Endothelial cell of umbilical vein (primary cell): ENCODE measurements at regions not wholly inside any gene's neighbourhood (a gene's known extent, or its start where the extent isn't known, plus 50 kb on each side); places are given as distances from the start of the nearest gene placed in this dataset.

ENCODE experiments used
- BruUV-seq: library from RNA; stranded (reverse); fragments of 400-500 nt; replicated peaks from 2 replicates; lab custom pipeline; 2021; lab: Mats Ljungman, UMichigan
- CTCF ChIA-PET: fragments of 300-600, 350-600 bp; sonication (Branson Sonifier 250); formaldehyde crosslinking; loops from one replicate; lab custom pipeline; 2021; ENCODE audit warnings: antibody characterized with exemption, inconsistent platforms; lab: Charles Lee
- POLR2A ChIA-PET: fragments of 300-600, 350-600 bp; sonication (Branson Sonifier 250); formaldehyde crosslinking; loops from one replicate; lab custom pipeline; 2021; ENCODE audit warnings: antibody characterized with exemption, inconsistent platforms; lab: Charles Lee
- DNase-seq: peaks from one replicate; pipeline ENCODE4 v3.0.0-alpha.2; 2011; ENCODE audit warnings: low read depth, low spot score
- FAIRE-seq: peaks from 2 replicates; lab custom pipeline; 2011; peaks lifted over from hg19 to GRCh38; lab: Jason Lieb, UNC
- H2AFZ ChIP-seq: 2 replicates; pipeline ENCODE4 v1.6.0; 2012; ENCODE audit warnings: low read depth, low read length, control low read depth, inconsistent platforms
- H3K27ac ChIP-seq: 2 replicates; pipeline ENCODE4 v1.5.1; 2011; ENCODE audit warnings: low read depth, mild to moderate bottlenecking, control low read depth, low read length, moderate library complexity; ENCODE audit not compliant: insufficient read depth
- H3K27me3 ChIP-seq, 2 experiments: 2 replicates each; pipeline versions ENCODE4 v1.6.0 to v1.6.1; 2011; ENCODE audit warnings: low read length in 2 of 2, mixed read lengths in 1 of 2; ENCODE audit not compliant: control insufficient read depth in 2 of 2, insufficient read depth in 2 of 2
- H3K36me3 ChIP-seq, 2 experiments: 2 replicates in 1 of 2; 3 replicates in 1 of 2; pipeline ENCODE4 v1.5.1; 2011; ENCODE audit warnings: low read length in 2 of 2, mild to moderate bottlenecking in 1 of 2, moderate library complexity in 1 of 2; ENCODE audit not compliant: control insufficient read depth in 2 of 2, insufficient read depth in 2 of 2; ENCODE audit errors: extremely low read depth in 1 of 2
- H3K4me1 ChIP-seq: 3 replicates; pipeline ENCODE4 v1.5.1; 2011; ENCODE audit warnings: mild to moderate bottlenecking, low read length; ENCODE audit not compliant: control insufficient read depth, insufficient read depth; ENCODE audit errors: extremely low read depth
- H3K4me2 ChIP-seq: 2 replicates; pipeline ENCODE4 v1.6.1; 2011; ENCODE audit warnings: low read length, control low read depth, mixed read lengths; ENCODE audit not compliant: insufficient read depth
- H3K4me3 ChIP-seq, 3 experiments: fragments of 200-600 bp in 1 of 3; sonication (generic), shearing (Covaris generic) in 1 of 3; replicated peaks in 1 of 3; 2 replicates each; pipeline ENCODE4 v1.5.1; 2011 to 2016; ENCODE audit warnings: control low read depth in 3 of 3, low read length in 3 of 3, mild to moderate bottlenecking in 2 of 3, inconsistent platforms in 1 of 3, low read depth in 1 of 3, moderate library complexity in 1 of 3; ENCODE audit not compliant: insufficient read depth in 1 of 3
- H3K79me2 ChIP-seq: 2 replicates; pipeline ENCODE4 v1.6.0; 2012; ENCODE audit warnings: low read length, inconsistent platforms; ENCODE audit not compliant: control insufficient read depth, insufficient read depth
- H3K9ac ChIP-seq: replicated peaks from 2 replicates; pipeline ENCODE3; 2011; ENCODE audit warnings: low read length, control low read depth; ENCODE audit not compliant: insufficient read depth; ENCODE audit errors: extremely low read depth
- H3K9me1 ChIP-seq: replicated peaks from 3 replicates; pipeline ENCODE4 v1.6.0; 2011; ENCODE audit warnings: mild to moderate bottlenecking, low read length; ENCODE audit not compliant: control insufficient read depth, insufficient read depth; ENCODE audit errors: extremely low read depth
- H3K9me3 ChIP-seq: replicated peaks from 2 replicates; pipeline ENCODE4 v1.5.1; 2012; ENCODE audit warnings: low read length, inconsistent platforms; ENCODE audit not compliant: control insufficient read depth, insufficient read depth
- H4K20me1 ChIP-seq: replicated peaks from 2 replicates; pipeline ENCODE3; 2011; ENCODE audit warnings: mild to moderate bottlenecking, low read length; ENCODE audit not compliant: control insufficient read depth, insufficient read depth; ENCODE audit errors: extremely low read depth
- EZH2 ChIP-seq: IDR thresholded peaks from 2 replicates; pipeline ENCODE4 v1.6.1; 2012; ENCODE audit warnings: borderline replicate concordance, low read depth, mild to moderate bottlenecking, moderate library complexity, low read length, inconsistent platforms; ENCODE audit not compliant: severe bottlenecking
- FOS ChIP-seq: IDR thresholded peaks from 2 replicates; pipeline ENCODE4 v1.6.1; 2011; ENCODE audit warnings: mild to moderate bottlenecking, low read length, moderate library complexity, borderline replicate concordance; ENCODE audit not compliant: insufficient read depth
- GATA2 ChIP-seq: IDR thresholded peaks from 2 replicates; pipeline ENCODE4 v1.7.0; 2011; ENCODE audit warnings: low read depth, mild to moderate bottlenecking, moderate library complexity, mixed read lengths, low read length; ENCODE audit not compliant: insufficient read length, insufficient read depth
- JUN ChIP-seq: IDR thresholded peaks from 2 replicates; pipeline ENCODE4 v1.6.1; 2011; ENCODE audit warnings: borderline replicate concordance, low read depth; ENCODE audit not compliant: insufficient read length, insufficient read depth
- MYC ChIP-seq: IDR thresholded peaks from one replicate; pipeline ENCODE4 v1.6.1; 2011; ENCODE audit warnings: mild to moderate bottlenecking, low read depth, low read length
- POLR2A ChIP-seq: IDR thresholded peaks from 2 replicates; pipeline ENCODE4 v1.6.1; 2012; ENCODE audit warnings: low read depth, mild to moderate bottlenecking, control low read depth, low read length
- POLR2AphosphoS5 ChIP-seq: IDR thresholded peaks from 2 replicates; pipeline ENCODE4 v1.6.1; 2012; ENCODE audit warnings: low read depth, mild to moderate bottlenecking, control low read depth, low read length, moderate library complexity; ENCODE audit not compliant: insufficient read depth
- dilution Hi-C: fragments of 300-500 bp; cut with MboI; formaldehyde crosslinking; loops from one replicate; pipeline ENCODE4 v1.15.0; 2019; ENCODE audit warnings: low sequenced_read_pairs; ENCODE audit not compliant: extremely low pct_ligation_motif_present
- intact Hi-C: fragments of 100-400 bp; cut with micrococcal nuclease; formaldehyde crosslinking; loops from one replicate; pipeline ENCODE4 v1.10.0; 2022
- TF ChIP-seq, protein P1 (sequence below), 2 donors: IDR thresholded peaks; 1 replicate in 1 of 2; 2 replicates in 1 of 2; pipeline ENCODE4 v1.5.1; 2011; ENCODE audit warnings: low read length in 2 of 2, mild to moderate bottlenecking in 2 of 2, moderate library complexity in 2 of 2, control low read depth in 1 of 2, inconsistent platforms in 1 of 2, low read depth in 1 of 2; ENCODE audit not compliant: insufficient read depth in 1 of 2; ENCODE audit errors: extremely low read depth in 1 of 2
- TF ChIP-seq, protein P2 (sequence below): IDR thresholded peaks from 2 replicates; pipeline ENCODE4 v1.6.1; 2011; ENCODE audit not compliant: insufficient read depth, insufficient read length

DNA sequence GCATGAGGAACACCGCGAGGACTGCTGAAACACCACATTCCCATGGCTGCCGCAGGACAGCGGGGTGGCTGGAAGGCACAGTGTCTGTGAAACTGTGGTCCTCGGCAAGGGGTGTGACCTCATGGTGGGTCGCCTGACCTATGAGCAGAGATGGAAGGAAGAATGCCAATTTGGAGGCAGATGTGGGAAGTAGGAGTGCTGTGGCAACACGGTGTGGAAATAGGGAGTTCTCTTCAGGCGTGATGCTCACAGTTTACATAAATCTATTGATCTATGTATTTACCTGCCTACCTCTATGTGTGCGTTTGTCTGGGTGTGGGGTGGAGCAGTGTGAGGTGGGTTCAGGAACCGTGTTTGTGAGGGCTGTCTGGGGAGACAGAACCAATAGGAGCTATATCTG, 62.3 kb upstream of the LSM6 start:
- no peaks in the 10 kb centered on the region for H3K9me3 ChIP-seq
- H3K27me3 ChIP-seq, result peaks cover 5% of the 10 kb centered on the region in 2 experiments
- no peak for FAIRE-seq
- no peak overlapping the region for H3K9ac ChIP-seq
- H3K36me3 ChIP-seq, result no peaks in the 10 kb centered on the region
- H4K20me1 ChIP-seq, result no peaks in the 10 kb centered on the region
- dilution Hi-C loops (no loop called here), intact Hi-C loops (no loop called here)
- DNase-seq, result no peak
- no peaks in the 10 kb centered on the region for H3K9me1 ChIP-seq
- no peaks in the 10 kb centered on the region for H3K4me1 ChIP-seq
- TF ChIP-seq JUN, result no peak
- TF ChIP-seq, protein P1, sequence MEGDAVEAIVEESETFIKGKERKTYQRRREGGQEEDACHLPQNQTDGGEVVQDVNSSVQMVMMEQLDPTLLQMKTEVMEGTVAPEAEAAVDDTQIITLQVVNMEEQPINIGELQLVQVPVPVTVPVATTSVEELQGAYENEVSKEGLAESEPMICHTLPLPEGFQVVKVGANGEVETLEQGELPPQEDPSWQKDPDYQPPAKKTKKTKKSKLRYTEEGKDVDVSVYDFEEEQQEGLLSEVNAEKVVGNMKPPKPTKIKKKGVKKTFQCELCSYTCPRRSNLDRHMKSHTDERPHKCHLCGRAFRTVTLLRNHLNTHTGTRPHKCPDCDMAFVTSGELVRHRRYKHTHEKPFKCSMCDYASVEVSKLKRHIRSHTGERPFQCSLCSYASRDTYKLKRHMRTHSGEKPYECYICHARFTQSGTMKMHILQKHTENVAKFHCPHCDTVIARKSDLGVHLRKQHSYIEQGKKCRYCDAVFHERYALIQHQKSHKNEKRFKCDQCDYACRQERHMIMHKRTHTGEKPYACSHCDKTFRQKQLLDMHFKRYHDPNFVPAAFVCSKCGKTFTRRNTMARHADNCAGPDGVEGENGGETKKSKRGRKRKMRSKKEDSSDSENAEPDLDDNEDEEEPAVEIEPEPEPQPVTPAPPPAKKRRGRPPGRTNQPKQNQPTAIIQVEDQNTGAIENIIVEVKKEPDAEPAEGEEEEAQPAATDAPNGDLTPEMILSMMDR (IDR thresholded peaks at IDR 0.05; ENCODE audit: extremely low read depth in 1 of 2, insufficient read depth in 1 of 2, low read depth in 1 of 2, low read length in 2 of 2), result no peak
- no peak for TF ChIP-seq FOS
- no peak for TF ChIP-seq MYC
- TF ChIP-seq, protein P2, sequence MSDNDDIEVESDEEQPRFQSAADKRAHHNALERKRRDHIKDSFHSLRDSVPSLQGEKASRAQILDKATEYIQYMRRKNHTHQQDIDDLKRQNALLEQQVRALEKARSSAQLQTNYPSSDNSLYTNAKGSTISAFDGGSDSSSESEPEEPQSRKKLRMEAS, result no peak
- TF ChIP-seq EZH2, result no peak
- no peak for TF ChIP-seq POLR2A
- no peak for TF ChIP-seq GATA2
- no peak for TF ChIP-seq POLR2AphosphoS5
- no peak overlapping the region for H3K4me3 ChIP-seq
- H3K79me2 ChIP-seq, result no peaks in the 10 kb centered on the region
- BruUV-seq, result no TSS peak
- POLR2A ChIA-PET, result no interaction called here
- H2AFZ ChIP-seq, result no peak overlapping the region
- H3K4me2 ChIP-seq, result no peak overlapping the region
- H3K27ac ChIP-seq, result no peak overlapping the region
- CTCF ChIA-PET, result interaction anchor here (1.2 to 2.7 kb wide), 2 partner anchors 15 to 18 kb away, joined by 3 to 15 read pairs; no protein-coding TSS in a partner anchor
